B cell (primary cell): ENCODE measurements at regions not wholly inside any gene's neighbourhood (a gene's known extent, or its start where the extent isn't known, plus 50 kb on each side); places are given as distances from the start of the nearest gene placed in this dataset.

ENCODE experiments used
- EZH2 ChIP-seq: IDR thresholded peaks from 2 replicates; pipeline ENCODE4 v1.6.1; 2012; ENCODE audit warnings: borderline replicate concordance, low read depth, mild to moderate bottlenecking, moderate library complexity, low read length; ENCODE audit not compliant: insufficient read depth, poor library complexity, severe bottlenecking
- TF ChIP-seq, protein P1 (sequence below): fragments of 200-600 bp; IDR thresholded peaks from one replicate; pipeline ENCODE4 v1.8.0; 2022; ENCODE audit warnings: antibody characterized with exemption, mild to moderate bottlenecking

DNA sequence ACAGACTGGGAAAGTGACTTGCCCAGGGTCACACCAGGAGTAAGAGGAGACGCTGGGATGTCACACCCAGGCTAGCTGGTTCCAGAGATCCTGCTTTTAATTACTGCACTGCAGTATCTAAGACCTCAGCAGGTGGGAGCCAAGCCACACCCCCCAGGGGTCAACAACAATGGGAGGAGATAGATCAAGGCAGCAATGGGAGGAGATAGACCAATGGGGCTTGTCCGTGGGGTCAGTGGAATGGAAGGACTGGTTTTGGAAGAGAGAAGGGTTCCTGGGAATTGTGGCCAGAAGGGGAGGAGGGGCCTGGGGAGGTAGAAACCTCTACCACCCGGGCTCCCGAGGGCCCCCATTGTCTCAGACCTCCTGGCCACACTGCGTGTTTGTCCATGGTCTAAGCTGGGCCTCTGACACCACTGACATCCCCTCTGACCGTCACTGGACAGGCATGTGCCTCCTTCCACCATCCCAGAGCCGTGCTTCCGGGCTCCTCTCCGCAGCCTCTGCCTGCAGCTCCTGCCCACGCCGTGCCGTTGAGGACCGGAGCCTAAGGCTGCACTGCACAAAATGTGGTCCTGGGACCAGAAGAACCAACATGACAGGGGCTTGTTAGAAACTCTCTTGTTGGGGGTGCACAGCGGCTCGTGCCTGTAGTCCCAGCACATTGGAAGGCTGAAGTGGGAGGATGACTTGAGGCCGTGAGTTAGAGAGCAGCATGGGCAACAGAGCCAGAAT, 69.8 kb upstream of the RPH3AL start:
- TF ChIP-seq, protein P1, sequence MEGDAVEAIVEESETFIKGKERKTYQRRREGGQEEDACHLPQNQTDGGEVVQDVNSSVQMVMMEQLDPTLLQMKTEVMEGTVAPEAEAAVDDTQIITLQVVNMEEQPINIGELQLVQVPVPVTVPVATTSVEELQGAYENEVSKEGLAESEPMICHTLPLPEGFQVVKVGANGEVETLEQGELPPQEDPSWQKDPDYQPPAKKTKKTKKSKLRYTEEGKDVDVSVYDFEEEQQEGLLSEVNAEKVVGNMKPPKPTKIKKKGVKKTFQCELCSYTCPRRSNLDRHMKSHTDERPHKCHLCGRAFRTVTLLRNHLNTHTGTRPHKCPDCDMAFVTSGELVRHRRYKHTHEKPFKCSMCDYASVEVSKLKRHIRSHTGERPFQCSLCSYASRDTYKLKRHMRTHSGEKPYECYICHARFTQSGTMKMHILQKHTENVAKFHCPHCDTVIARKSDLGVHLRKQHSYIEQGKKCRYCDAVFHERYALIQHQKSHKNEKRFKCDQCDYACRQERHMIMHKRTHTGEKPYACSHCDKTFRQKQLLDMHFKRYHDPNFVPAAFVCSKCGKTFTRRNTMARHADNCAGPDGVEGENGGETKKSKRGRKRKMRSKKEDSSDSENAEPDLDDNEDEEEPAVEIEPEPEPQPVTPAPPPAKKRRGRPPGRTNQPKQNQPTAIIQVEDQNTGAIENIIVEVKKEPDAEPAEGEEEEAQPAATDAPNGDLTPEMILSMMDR, result no peak
- TF ChIP-seq EZH2, result no peak
